K562 (cell line): ENCODE measurements at regions not wholly inside any gene's neighbourhood (a gene's known extent, or its start where the extent isn't known, plus 50 kb on each side); places are given as distances from the start of the nearest gene placed in this dataset.

Experiments
- AFF1 ChIP-seq, 2 experiments: fragments of 450-650 bp; IDR thresholded peaks; 2 replicates each; pipeline ENCODE4 v1.6.1; 2018; ENCODE audit warnings: mild to moderate bottlenecking in 2 of 2, low read depth in 1 of 2; ENCODE audit not compliant: partially characterized antibody in 2 of 2
- ATF3 ChIP-seq, 2 experiments: fragments of 450-650 bp in 1 of 2; sonication (generic) in 1 of 2; formaldehyde crosslinking in 1 of 2; IDR thresholded peaks in 1 of 2; conservative IDR thresholded peaks in 1 of 2; 2 replicates each; pipeline versions ENCODE4 v1.6.1 to v1.8.1; 2016 to 2023; ENCODE audit warnings: mild to moderate bottlenecking in 2 of 2, moderate library complexity in 2 of 2, inconsistent platforms in 1 of 2, missing genetic modification reagents in 1 of 2
- CHD4 ChIP-seq: fragments of 200-600 bp; sonication (generic); IDR thresholded peaks from 3 replicates; pipeline ENCODE4 v1.6.1; 2012; ENCODE audit warnings: low read depth, mild to moderate bottlenecking, mixed read lengths, low read length, inconsistent platforms; ENCODE audit not compliant: insufficient read depth, insufficient replicate concordance, poor library complexity, severe bottlenecking
- HBP1 ChIP-seq: fragments of 450-650 bp; formaldehyde crosslinking; IDR thresholded peaks from 2 replicates; pipeline ENCODE4 v1.4.0; 2022; ENCODE audit warnings: missing genetic modification characterization
- OTX1 ChIP-seq: fragments of 450-650 bp; formaldehyde crosslinking; IDR thresholded peaks from 2 replicates; pipeline ENCODE4 v1.4.0; 2022; ENCODE audit warnings: mild to moderate bottlenecking
- POU5F1 ChIP-seq: fragments of 150-350 bp; IDR thresholded peaks from 2 replicates; pipeline ENCODE4 v1.6.1; 2014; ENCODE audit warnings: borderline replicate concordance, low read length, low read depth, mild to moderate bottlenecking; ENCODE audit not compliant: partially characterized antibody
- PRMT5 ChIP-seq: sonication (generic); formaldehyde crosslinking; IDR thresholded peaks from 2 replicates; pipeline ENCODE4 v1.5.0; 2020; ENCODE audit warnings: missing genetic modification reagents
- SP1 ChIP-seq: sonication (generic); formaldehyde crosslinking; IDR thresholded peaks from 2 replicates; pipeline ENCODE4 v1.8.1; 2022; ENCODE audit warnings: mild to moderate bottlenecking, missing genetic modification reagents
- ZC3H8 ChIP-seq: fragments of 450-650 bp; IDR thresholded peaks from 2 replicates; pipeline ENCODE4 v1.6.1; 2017
- ZNF134 ChIP-seq: fragments of 250-450 bp; sonication (Bioruptor Pico); conservative IDR thresholded peaks from 2 replicates; pipeline ENCODE4 v1.4.0; 2020
- ZNF695 ChIP-seq: fragments of 450-650 bp; formaldehyde crosslinking; IDR thresholded peaks from 2 replicates; pipeline ENCODE4 v1.4.0; 2020; ENCODE audit warnings: mild to moderate bottlenecking, moderate library complexity

- TF ChIP-seq SP1 (CRISPR knock-in tag) (no peak), ZNF695 (no peak), PRMT5 (no peak), OTX1 (CRISPR knock-in tag) (no peak), HBP1 (no peak), ZNF134 (no peak), ATF3 (IDR thresholded peaks at IDR 0.05) (no peak), ATF3 (CRISPR knock-in tag; conservative IDR thresholded peaks at IDR 0.05) (no peak), AFF1 (IDR thresholded peaks at IDR 0.05; ENCODE audit: low read depth in 1 of 2, partially characterized antibody in 2 of 2) (no peak), ZC3H8 (no peak), CHD4 (no peak), POU5F1 (no peak)
Observed at GRCh38 chr15:38115121-38115520, 137.5 kb upstream of the SPRED1 start (continued).
